GM23338 (cell line): ENCODE measurements at regions not wholly inside any gene's neighbourhood (a gene's known extent, or its start where the extent isn't known, plus 50 kb on each side); places are given as distances from the start of the nearest gene placed in this dataset.
A peak's percentile ranks its signal among the peaks of the same experiment; 100 is the strongest.

ENCODE experiments used
- ATAC-seq: fragments of 200-7000 bp; cut with Tn5 transposase; 3 replicates; pipeline ENCODE4 v1.9.1; 2020
- DNase-seq: peaks from one replicate; pipeline ENCODE4 v3.0.0-alpha.2; 2015; ENCODE audit warnings: low spot score
- H2AFZ ChIP-seq: fragments of 200-600 bp; sonication (generic); 2 replicates; pipeline ENCODE4 v1.8.0; 2016; ENCODE audit warnings: antibody characterized with exemption, mild to moderate bottlenecking, moderate library complexity
- H3F3A ChIP-seq: fragments of 200-600 bp; sonication (generic); replicated peaks from 2 replicates; pipeline ENCODE4 v1.8.0; 2017; ENCODE audit warnings: antibody characterized with exemption, mixed run types, low read depth
- H3K27ac ChIP-seq: fragments of 200-600 bp; sonication (generic); 2 replicates; pipeline ENCODE4 v1.6.1; 2016; ENCODE audit warnings: low read depth
- H3K27me3 ChIP-seq: fragments of 200-600 bp; sonication (generic); 2 replicates; pipeline ENCODE4 v1.8.0; 2016; ENCODE audit warnings: mild to moderate bottlenecking, mixed run types, moderate library complexity; ENCODE audit not compliant: insufficient read depth
- H3K36me3 ChIP-seq: fragments of 200-600 bp; sonication (generic); 2 replicates; pipeline ENCODE4 v1.8.0; 2016; ENCODE audit warnings: mild to moderate bottlenecking; ENCODE audit not compliant: insufficient read depth
- H3K4me1 ChIP-seq: fragments of 200-600 bp; sonication (generic); 2 replicates; pipeline ENCODE4 v1.8.0; 2016; ENCODE audit warnings: mild to moderate bottlenecking, moderate library complexity; ENCODE audit not compliant: insufficient read depth
- H3K4me2 ChIP-seq: fragments of 200-600 bp; sonication (generic); 2 replicates; pipeline ENCODE4 v1.7.1; 2017; ENCODE audit warnings: mixed run types
- H3K4me3 ChIP-seq: fragments of 200-600 bp; sonication (generic); 2 replicates; pipeline ENCODE4 v1.6.1; 2016; ENCODE audit warnings: mixed run types
- H3K79me2 ChIP-seq: fragments of 200-600 bp; sonication (generic); replicated peaks from 2 replicates; pipeline ENCODE4 v1.8.0; 2017; ENCODE audit warnings: mild to moderate bottlenecking; ENCODE audit not compliant: insufficient read depth
- H3K9me2 ChIP-seq: fragments of 200-600 bp; sonication (generic); 2 replicates; pipeline ENCODE4 v1.8.0; 2017; ENCODE audit not compliant: insufficient read depth
- H4K20me1 ChIP-seq: fragments of 200-600 bp; sonication (generic); replicated peaks from 2 replicates; pipeline ENCODE4 v1.8.0; 2017; ENCODE audit warnings: mild to moderate bottlenecking; ENCODE audit not compliant: insufficient read depth
- H3K27ac Mint-ChIP-seq: 2 replicates; pipeline ENCODE4 v1.8.0; 2020; ENCODE audit warnings: inconsistent platforms, mild to moderate bottlenecking, moderate library complexity, mixed read lengths
- H3K27me3 Mint-ChIP-seq: 3 replicates; pipeline ENCODE4 v1.8.0; 2022; ENCODE audit warnings: low read depth, mild to moderate bottlenecking, moderate library complexity, mixed read lengths, inconsistent platforms; ENCODE audit not compliant: insufficient read depth, poor library complexity
- H3K36me3 Mint-ChIP-seq: 3 replicates; pipeline ENCODE4 v1.8.0; 2021; ENCODE audit warnings: low read depth, mild to moderate bottlenecking, inconsistent platforms, moderate library complexity, mixed read lengths
- H3K4me1 Mint-ChIP-seq: 3 replicates; pipeline ENCODE4 v1.8.0; 2020; ENCODE audit warnings: mild to moderate bottlenecking, inconsistent platforms, mixed read lengths
- H3K4me3 Mint-ChIP-seq: 3 replicates; pipeline ENCODE4 v1.8.0; 2021; ENCODE audit warnings: moderate library complexity, mild to moderate bottlenecking, inconsistent platforms, mixed read lengths
- H3K9me3 Mint-ChIP-seq: 3 replicates; pipeline ENCODE4 v1.8.0; 2020; ENCODE audit warnings: moderate library complexity, mild to moderate bottlenecking, inconsistent platforms, mixed read lengths
- CREB1 ChIP-seq: fragments of 250-450 bp; sonication (Bioruptor Pico); IDR thresholded peaks from 2 replicates; pipeline ENCODE4 v1.5.0; 2020; ENCODE audit warnings: low read depth, mild to moderate bottlenecking, moderate library complexity
- CTCF ChIP-seq, 2 experiments: fragments of 200-600 bp in 1 of 2; sonication (generic) in 1 of 2; conservative IDR thresholded peaks; 2 replicates each; pipeline versions ENCODE4 v1.5.1 to v1.6.1; 2016 to 2017; ENCODE audit warnings: antibody characterized with exemption in 2 of 2, low read depth in 2 of 2, mild to moderate bottlenecking in 2 of 2, moderate library complexity in 1 of 2
- EZH2 ChIP-seq: fragments of 200-600 bp; sonication (generic); IDR thresholded peaks from one replicate; pipeline ENCODE4 v1.8.0; 2017; ENCODE audit warnings: antibody characterized with exemption, mild to moderate bottlenecking, low read depth; ENCODE audit not compliant: unreplicated experiment
- EZH2phosphoT487 ChIP-seq: fragments of 200-600 bp; sonication (generic); IDR thresholded peaks from one replicate; pipeline ENCODE4 v1.8.1; 2018; ENCODE audit warnings: antibody characterized with exemption; ENCODE audit not compliant: unreplicated experiment
- POLR2AphosphoS5 ChIP-seq: IDR thresholded peaks from 2 replicates; pipeline ENCODE4 v1.6.1; 2016; ENCODE audit warnings: antibody characterized with exemption, low read depth
- REST ChIP-seq: IDR thresholded peaks from one replicate; pipeline ENCODE4 v1.6.1; 2018; ENCODE audit warnings: antibody characterized with exemption; ENCODE audit not compliant: unreplicated experiment
- STAT1 ChIP-seq: IDR thresholded peaks from one replicate; pipeline ENCODE4 v1.6.1; 2016; ENCODE audit warnings: antibody characterized with exemption; ENCODE audit not compliant: unreplicated experiment
- ZNF462 ChIP-seq: fragments of 250-450 bp; sonication (Bioruptor Pico); IDR thresholded peaks from 2 replicates; pipeline ENCODE4 v1.5.0; 2020; ENCODE audit warnings: mild to moderate bottlenecking, moderate library complexity

GRCh38 chr6:44563397-44563796 is 175.9 kb downstream of the CDC5L start (continued):
- TF ChIP-seq EZH2phosphoT487 (no peak), STAT1 (no peak)

DNA sequence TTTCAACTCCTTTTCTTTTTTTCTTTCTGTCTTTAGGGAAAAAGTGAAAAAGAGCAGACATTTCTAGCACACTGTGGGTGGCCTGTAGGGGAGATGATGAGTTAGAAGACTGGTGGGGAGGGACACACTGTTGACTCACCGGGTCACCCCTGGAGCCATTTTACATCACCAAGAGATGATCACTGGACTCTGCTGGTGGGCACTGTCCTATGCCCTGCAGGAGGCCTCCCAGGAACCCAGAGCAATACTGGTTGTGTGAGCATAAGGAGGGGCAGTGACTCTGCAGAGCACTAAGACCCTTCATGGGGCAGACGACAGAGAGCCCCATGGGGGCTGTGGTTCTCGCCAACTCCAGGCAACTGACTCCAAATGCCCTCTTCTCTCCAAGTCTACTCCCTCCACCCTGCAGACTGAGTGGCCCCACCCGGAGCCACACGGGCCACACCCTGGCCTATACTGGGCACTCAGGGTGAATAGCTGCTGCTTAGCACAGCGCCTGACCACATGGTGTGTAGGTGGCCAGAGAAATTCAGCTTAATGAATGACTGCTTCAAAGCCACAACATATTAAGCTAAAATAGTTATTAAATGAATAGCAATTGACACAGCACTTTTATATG is 177.5 kb downstream of the CDC5L start:
- no peaks in the 10 kb centered on the region for H3F3A ChIP-seq
- H3K79me2 ChIP-seq = no peaks in the 10 kb centered on the region
- no peaks in the 10 kb centered on the region for H3K36me3 ChIP-seq
- H3K9me3 Mint-ChIP-seq = no peaks in the 10 kb centered on the region
- no peak overlapping the region for H3K27ac Mint-ChIP-seq
- peaks cover 6% of the 10 kb centered on the region for H3K9me2 ChIP-seq
- no peaks in the 10 kb centered on the region for H3K36me3 Mint-ChIP-seq
- DNase-seq = no peak
- no peak overlapping the region for H3K4me3 ChIP-seq
- H3K4me2 ChIP-seq = no peak overlapping the region
- no peaks in the 10 kb centered on the region for H4K20me1 ChIP-seq
- ATAC-seq = peak; percentile 16; the same call in 1 of the 3 replicates
- peaks cover 10% of the 10 kb centered on the region; the same call in 2 of the 3 replicates for H3K4me1 Mint-ChIP-seq
- TF ChIP-seq EZH2 (no peak), STAT1 (no peak)
- no peaks in the 10 kb centered on the region for H3K27me3 ChIP-seq
- peaks cover 5% of the 10 kb centered on the region; the same call in 1 of the 2 replicates for H3K4me1 ChIP-seq
- peaks cover 6% of the 10 kb centered on the region for H3K27me3 Mint-ChIP-seq
- H3K27ac ChIP-seq = no peak overlapping the region
- no peak overlapping the region for H3K4me3 Mint-ChIP-seq
- H2AFZ ChIP-seq = no peak overlapping the region

GRCh38 chr6:44567406-44567805 is 179.9 kb downstream of the CDC5L start:
- H3K4me1 Mint-ChIP-seq = peaks cover 2% of the 10 kb centered on the region; the same call in 1 of the 3 replicates
- no peak overlapping the region for H3K4me3 ChIP-seq
- H3K27me3 Mint-ChIP-seq = peaks cover 3% of the 10 kb centered on the region

More at GRCh38 chr6:44567406-44567805, 179.9 kb downstream of the CDC5L start:
- Mint-ChIP-seq H3K9me3 (no peaks in the 10 kb centered on the region), H3K4me3 (no peak overlapping the region), H3K36me3 (no peaks in the 10 kb centered on the region), H3K27ac (no peak overlapping the region)
- ATAC-seq (no peak), DNase-seq (no peak)
- H3K9me2 ChIP-seq = peaks cover 6% of the 10 kb centered on the region
- no peaks in the 10 kb centered on the region for H3K36me3 ChIP-seq
- no peaks in the 10 kb centered on the region for H3K4me1 ChIP-seq
- no peaks in the 10 kb centered on the region for H3K79me2 ChIP-seq
- H3K27ac ChIP-seq = no peak overlapping the region
- H3F3A ChIP-seq = no peaks in the 10 kb centered on the region
- no peaks in the 10 kb centered on the region for H3K27me3 ChIP-seq
- TF ChIP-seq EZH2phosphoT487 (no peak), REST (no peak), CTCF (conservative IDR thresholded peaks at IDR 0.05; ENCODE audit: low read depth in 2 of 2) (no peak), STAT1 (no peak), POLR2AphosphoS5 (no peak), CREB1 (CRISPR knock-in tag) (no peak), ZNF462 (CRISPR knock-in tag) (no peak)
- H2AFZ ChIP-seq = no peak overlapping the region
- H4K20me1 ChIP-seq = no peaks in the 10 kb centered on the region
- H3K4me2 ChIP-seq = no peak overlapping the region
